ENCODE measurements at regions not wholly inside any gene's neighbourhood (a gene's known extent, or its start where the extent isn't known, plus 50 kb on each side); places are given as distances from the start of the nearest gene placed in this dataset.

DNA sequence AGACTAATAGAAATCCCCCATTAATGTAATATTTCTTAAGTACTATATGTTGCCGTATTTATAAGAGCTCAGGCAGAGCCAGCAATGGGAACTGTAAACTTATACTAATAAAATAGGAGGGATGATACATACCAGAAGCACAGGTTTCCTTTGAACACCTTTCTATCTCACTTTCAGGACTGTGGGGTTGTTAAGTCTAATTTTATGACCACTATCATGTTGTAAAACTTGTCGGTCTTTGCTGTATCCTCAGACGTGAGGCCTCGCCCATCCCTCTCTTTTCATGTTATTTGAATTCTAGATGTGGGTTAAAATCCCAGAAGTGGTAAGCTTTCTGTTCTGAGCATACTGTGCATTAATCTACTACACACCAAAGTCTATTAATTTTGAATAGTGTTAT lies 1083.5 kb upstream of the TENM4 start:
- no peak for DNase-seq (ENCODE audit: low spot score in 2 of 2)
- no peaks in the 10 kb centered on the region; the same call in 1 of the 2 replicates for H3K27me3 ChIP-seq (ENCODE audit: low read depth)
- H3K36me3 ChIP-seq (replicated peaks): no peaks in the 10 kb centered on the region

DNA sequence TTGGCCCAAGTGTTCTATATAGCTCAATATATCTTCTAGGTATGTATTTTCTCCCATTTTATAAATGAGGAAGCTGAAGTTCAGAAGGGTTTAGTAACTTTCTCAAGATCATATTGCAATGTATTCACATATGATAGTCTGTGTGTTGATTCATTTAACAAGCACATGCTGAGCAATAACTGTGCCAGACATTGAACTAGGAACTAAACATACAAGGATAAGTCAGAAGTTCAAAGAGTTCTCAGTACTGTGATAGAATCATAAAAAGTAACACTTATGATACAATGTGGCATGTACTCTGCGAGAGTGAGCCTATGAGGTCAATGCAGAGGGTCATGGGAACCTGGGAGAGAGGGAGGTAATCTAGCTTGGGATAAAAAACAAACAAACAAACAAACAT lies 1082.2 kb upstream of the TENM4 start:
- no peaks in the 10 kb centered on the region for H3K4me1 ChIP-seq
- H3K9me3 ChIP-seq: no peaks in the 10 kb centered on the region
- in situ Hi-C loops (cut with MboI; ENCODE audit: low sequenced_read_pairs): no loop called here
- H3K4me3 ChIP-seq: no peak overlapping the region
- no peaks in the 10 kb centered on the region; the same call in 1 of the 2 replicates for H3K27me3 ChIP-seq (ENCODE audit: low read depth)
- no peak for DNase-seq (ENCODE audit: low spot score in 2 of 2)
- H3K36me3 ChIP-seq (replicated peaks): no peaks in the 10 kb centered on the region

More for the DNA sequence above, 1083.5 kb upstream of the TENM4 start:
- in situ Hi-C loops (cut with MboI; ENCODE audit: low sequenced_read_pairs): no loop called here
- Histone ChIP-seq H3K9me3 (no peaks in the 10 kb centered on the region), H3K4me3 (no peak overlapping the region), H3K4me1 (no peaks in the 10 kb centered on the region)

DNA sequence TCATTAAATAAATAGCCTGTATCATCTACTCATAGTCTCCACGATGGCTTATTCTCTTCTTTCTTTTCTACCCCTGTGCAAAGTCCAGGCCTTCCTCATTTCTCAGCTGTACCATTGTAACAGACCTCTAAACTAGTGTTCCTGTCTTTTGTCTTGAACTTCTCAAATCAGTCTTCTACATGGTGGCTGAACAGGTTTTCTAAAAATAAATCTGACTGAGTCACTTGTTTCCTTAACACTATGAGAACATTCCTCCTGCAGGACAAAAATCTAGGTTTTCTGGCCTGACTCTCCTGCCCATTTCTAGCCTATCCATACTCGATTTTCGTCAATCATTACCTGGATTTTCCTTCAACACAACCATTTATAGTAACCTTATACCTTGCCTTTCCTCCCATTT lies 1080.8 kb upstream of the TENM4 start:
- Histone ChIP-seq H3K36me3 (replicated peaks) (no peaks in the 10 kb centered on the region), H3K4me1 (no peaks in the 10 kb centered on the region), H3K4me3 (no peak overlapping the region), H3K27me3 (ENCODE audit: low read depth) (no peaks in the 10 kb centered on the region; the same call in 1 of the 2 replicates), H3K9me3 (no peaks in the 10 kb centered on the region)
- in situ Hi-C loops (cut with MboI; ENCODE audit: low sequenced_read_pairs): no loop called here
- no peak for DNase-seq (ENCODE audit: low spot score in 2 of 2)

DNA sequence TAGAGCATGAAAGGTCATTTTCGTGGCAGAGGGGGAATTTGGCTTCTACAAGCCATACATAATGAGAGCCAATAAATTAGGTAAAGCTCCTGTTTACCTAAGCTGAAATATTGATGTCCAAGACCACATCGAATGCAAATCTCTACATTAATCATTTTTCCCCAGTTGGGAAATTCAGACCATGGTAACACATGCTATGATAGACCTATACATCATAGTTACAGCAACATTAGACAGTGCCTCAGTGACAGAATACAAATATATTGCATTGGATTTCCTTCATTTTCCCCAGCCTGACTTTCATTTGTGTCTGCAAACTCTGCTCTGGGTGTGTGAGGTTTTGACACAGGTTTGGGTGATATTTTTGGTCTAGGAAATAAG lies 1079.7 kb upstream of the TENM4 start:
- Histone ChIP-seq H3K9me3 (no peaks in the 10 kb centered on the region), H3K4me3 (no peak overlapping the region), H3K36me3 (replicated peaks) (no peaks in the 10 kb centered on the region), H3K4me1 (no peaks in the 10 kb centered on the region), H3K27me3 (ENCODE audit: low read depth) (no peaks in the 10 kb centered on the region; the same call in 1 of the 2 replicates)
- in situ Hi-C loops (cut with MboI; ENCODE audit: low sequenced_read_pairs): no loop called here
- no peak for DNase-seq (ENCODE audit: low spot score in 2 of 2)

DNA sequence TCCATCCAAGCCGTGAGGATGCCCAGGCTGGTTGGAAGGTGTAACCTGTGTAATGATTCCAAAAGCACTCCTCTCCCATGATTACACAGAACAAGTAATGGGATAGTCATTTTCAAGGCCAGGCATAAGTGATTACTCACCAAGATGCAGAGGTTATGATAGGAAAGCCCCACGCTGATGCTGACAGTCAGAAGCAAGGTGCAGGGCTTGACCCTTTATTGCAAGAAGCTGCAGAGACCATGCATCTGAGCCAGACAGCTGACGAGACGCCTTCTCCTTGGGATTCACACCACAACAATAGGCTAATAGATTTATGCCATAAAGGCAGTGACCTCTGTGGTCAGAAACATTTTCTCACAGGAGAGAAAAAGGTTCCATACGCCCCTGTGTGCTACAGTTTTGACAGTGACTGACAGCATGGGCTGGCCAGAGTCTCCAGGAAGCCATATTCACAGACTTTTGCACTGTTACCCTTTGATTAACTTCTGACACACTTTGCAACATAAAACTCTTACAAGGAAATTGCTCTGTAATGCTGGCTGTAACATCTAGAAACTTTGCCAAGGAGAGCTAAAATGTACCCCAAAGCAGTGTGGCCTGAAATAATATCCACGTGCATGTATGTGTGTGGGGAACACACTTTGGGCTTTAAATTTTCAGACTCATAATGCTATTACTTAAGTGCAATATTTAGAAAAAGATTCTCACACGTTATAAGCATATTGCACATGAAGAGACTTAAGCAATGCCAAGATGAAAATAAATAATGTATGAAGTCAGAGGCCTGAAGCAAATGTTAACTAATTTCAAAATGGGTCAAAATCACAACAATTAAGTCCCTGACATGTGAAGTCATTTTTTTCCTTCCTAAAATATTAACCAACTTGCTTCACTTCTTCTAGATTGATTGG lies 1079.0 kb upstream of the TENM4 start:
- no peak overlapping the region for H3K4me3 ChIP-seq
- no peaks in the 10 kb centered on the region for H3K9me3 ChIP-seq
- no peaks in the 10 kb centered on the region for H3K36me3 ChIP-seq (replicated peaks)
- in situ Hi-C loops (cut with MboI; ENCODE audit: low sequenced_read_pairs): no loop called here
- H3K4me1 ChIP-seq: no peaks in the 10 kb centered on the region
- no peaks in the 10 kb centered on the region; the same call in 1 of the 2 replicates for H3K27me3 ChIP-seq (ENCODE audit: low read depth)
- no peak for DNase-seq (ENCODE audit: low spot score in 2 of 2)

DNA sequence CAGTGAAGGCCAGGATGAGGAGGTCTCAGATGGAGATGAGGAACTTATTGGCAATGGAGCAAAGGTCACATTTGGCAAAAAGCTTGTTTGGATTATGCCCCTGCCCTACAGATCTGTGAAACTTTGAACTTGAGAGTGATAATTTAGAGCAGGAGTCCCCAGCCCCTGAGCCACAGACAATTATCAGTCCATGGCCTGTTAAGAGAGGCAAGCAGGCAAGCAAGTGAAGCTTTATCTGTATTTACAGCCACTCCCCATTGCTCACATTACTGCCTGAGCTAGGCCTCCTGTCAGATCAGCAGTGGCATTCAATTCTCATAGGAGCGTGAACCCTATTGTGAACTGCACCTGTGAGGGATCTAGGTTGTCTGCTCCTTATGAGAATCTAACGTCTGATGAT lies 1076.9 kb upstream of the TENM4 start:
- Histone ChIP-seq H3K4me1 (no peaks in the 10 kb centered on the region), H3K9me3 (no peaks in the 10 kb centered on the region), H3K27me3 (ENCODE audit: low read depth) (no peaks in the 10 kb centered on the region)

DNA sequence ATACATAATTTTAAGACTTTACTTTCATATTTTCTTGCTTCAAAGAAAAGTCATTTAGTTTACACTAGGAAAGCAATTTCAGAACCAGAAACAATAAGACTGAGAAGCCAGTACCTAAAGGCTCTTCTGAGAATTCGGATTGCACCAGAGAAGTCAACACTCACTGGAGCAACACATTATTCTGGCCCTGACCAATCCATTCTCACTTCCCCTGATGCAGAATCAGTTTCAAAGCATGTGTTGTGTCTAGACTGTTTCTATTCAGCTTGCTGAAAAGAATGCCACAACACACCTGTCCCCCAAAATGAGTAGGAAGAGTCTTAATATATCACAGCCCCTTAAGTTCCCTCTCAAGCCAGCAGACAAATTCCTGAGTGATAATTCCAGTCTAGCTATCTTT lies 1074.3 kb upstream of the TENM4 start:
- no peaks in the 10 kb centered on the region for H3K27me3 ChIP-seq (ENCODE audit: low read depth)
- in situ Hi-C loops (cut with MboI; ENCODE audit: low sequenced_read_pairs): no loop called here

More for the DNA sequence above, 1076.9 kb upstream of the TENM4 start:
- H3K4me3 ChIP-seq: no peak overlapping the region
- in situ Hi-C loops (cut with MboI; ENCODE audit: low sequenced_read_pairs): no loop called here
- no peak for DNase-seq (ENCODE audit: low spot score in 2 of 2)
- H3K36me3 ChIP-seq (replicated peaks): no peaks in the 10 kb centered on the region

DNA sequence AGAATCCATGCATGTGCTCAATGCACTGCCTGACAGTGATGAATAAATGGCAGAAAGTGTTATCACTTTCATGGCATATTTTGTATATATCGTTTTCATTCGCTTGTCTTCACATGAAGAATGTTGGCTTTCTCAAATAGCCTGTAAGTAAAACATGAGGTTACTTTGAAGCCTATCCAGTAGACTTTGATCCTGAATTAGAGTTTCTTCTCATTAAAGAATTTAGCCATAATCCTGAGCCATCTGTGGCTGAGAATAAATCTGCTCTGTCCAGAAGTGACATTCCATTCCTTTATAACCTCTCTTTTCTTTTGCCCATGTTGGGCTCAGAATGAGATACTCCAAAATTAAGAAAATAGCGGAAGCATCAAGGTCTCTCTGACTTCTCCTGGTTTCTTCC lies 1071.7 kb upstream of the TENM4 start:
- Histone ChIP-seq H3K4me3 (no peak overlapping the region), H3K36me3 (replicated peaks) (no peaks in the 10 kb centered on the region), H3K4me1 (no peaks in the 10 kb centered on the region), H3K9me3 (no peaks in the 10 kb centered on the region), H3K27me3 (ENCODE audit: low read depth) (no peaks in the 10 kb centered on the region)
- no peak for DNase-seq (ENCODE audit: low spot score in 2 of 2)
- in situ Hi-C loops (cut with MboI; ENCODE audit: low sequenced_read_pairs): no loop called here

More for the DNA sequence above, 1074.3 kb upstream of the TENM4 start:
- Histone ChIP-seq H3K36me3 (replicated peaks) (no peaks in the 10 kb centered on the region), H3K4me1 (no peaks in the 10 kb centered on the region), H3K4me3 (no peak overlapping the region), H3K9me3 (no peaks in the 10 kb centered on the region)
- no peak for DNase-seq (ENCODE audit: low spot score in 2 of 2)

DNA sequence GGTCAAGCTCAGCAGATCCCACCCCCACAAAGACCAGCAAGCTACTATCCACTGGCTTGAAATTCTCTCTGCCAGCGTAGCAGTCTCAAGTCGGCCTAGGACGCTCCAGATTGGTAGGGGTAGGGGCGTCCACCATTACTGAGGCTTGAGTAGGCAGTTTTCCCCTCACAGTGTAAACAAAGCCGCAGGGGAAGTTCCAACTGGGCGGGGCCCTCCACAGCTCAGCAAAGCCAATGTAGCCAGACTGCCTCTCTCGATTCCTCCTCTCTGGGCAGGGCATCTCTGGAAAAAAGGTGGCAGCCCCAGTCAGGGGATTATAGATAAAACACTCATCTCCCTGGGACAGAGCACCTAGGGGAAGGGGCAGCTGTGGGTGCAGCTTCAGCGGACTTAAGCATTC lies 1064.9 kb upstream of the TENM4 start:
- no peaks in the 10 kb centered on the region for H3K4me1 ChIP-seq
- no peaks in the 10 kb centered on the region for H3K36me3 ChIP-seq (replicated peaks)
- DNase-seq (ENCODE audit: low spot score in 2 of 2): no peak
- H3K9me3 ChIP-seq: no peaks in the 10 kb centered on the region
- no peaks in the 10 kb centered on the region for H3K27me3 ChIP-seq (ENCODE audit: low read depth)
- in situ Hi-C loops (cut with MboI; ENCODE audit: low sequenced_read_pairs): no loop called here
- H3K4me3 ChIP-seq: no peak overlapping the region

DNA sequence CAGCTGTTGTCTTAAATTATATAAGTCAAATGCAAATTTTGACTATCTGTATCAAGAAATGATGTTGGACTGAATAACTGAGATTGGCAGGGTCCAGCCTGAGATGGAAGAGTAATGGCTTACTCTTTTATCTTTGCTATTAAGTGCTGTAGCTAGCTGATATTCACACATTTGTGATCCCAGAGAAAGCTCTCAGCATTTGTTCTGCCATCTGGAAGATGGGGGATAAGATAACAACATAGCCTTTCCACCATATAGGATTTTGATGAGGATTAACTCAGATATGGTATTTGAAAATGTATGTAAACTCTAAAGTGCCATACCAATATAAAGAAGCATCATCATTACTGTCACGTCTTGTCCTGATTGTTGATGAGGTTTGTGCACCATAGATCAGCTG lies 1063.2 kb upstream of the TENM4 start:
- in situ Hi-C loops (cut with MboI; ENCODE audit: low sequenced_read_pairs): no loop called here

DNA sequence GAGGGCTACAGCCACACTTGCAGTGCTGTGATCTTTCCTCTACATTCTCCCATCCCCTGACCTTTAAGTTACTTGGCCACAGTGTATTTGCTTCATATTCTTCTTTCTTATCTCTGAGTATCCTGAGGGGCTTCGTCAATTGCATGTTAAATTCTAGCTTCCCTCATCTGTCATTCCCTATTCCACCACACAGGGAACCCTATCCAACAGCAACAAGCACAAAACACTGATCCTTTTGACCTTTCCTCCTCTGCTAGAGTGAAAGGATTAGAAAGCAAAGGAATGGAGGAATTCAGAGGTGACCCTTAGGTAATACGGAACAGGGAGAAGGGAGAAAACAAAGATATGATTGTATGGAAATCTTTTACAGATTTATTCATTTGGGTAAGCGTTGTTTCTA lies 1061.7 kb upstream of the TENM4 start:
- no peaks in the 10 kb centered on the region for H3K4me1 ChIP-seq
- in situ Hi-C loops (cut with MboI; ENCODE audit: low sequenced_read_pairs): no loop called here
- no peak for DNase-seq (ENCODE audit: low spot score in 2 of 2)
- no peak overlapping the region for H3K4me3 ChIP-seq
- no peaks in the 10 kb centered on the region for H3K36me3 ChIP-seq (replicated peaks)
- no peaks in the 10 kb centered on the region for H3K27me3 ChIP-seq (ENCODE audit: low read depth)
- H3K9me3 ChIP-seq: no peaks in the 10 kb centered on the region

More for the DNA sequence above, 1063.2 kb upstream of the TENM4 start:
- Histone ChIP-seq H3K27me3 (ENCODE audit: low read depth) (no peaks in the 10 kb centered on the region), H3K4me1 (no peaks in the 10 kb centered on the region), H3K36me3 (replicated peaks) (no peaks in the 10 kb centered on the region), H3K4me3 (no peak overlapping the region), H3K9me3 (no peaks in the 10 kb centered on the region)
- DNase-seq (ENCODE audit: low spot score in 2 of 2): no peak

DNA sequence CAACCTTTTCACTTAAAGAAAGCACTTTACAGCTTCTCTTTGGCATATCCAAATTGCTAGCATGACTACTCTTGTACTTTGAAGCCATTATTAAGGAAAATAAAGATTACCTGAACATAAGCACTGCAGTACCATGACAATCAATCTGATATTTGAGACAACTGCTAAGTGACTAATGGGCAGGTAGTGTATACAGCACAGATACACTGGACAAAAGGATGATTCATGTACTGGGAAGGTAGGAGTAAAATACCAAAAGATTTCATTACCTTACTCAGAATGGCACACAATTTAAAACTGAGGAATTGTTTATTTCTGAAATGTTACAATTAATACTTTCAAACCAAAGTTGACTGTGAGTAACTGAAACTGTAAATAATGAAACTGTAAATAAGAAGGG lies 1054.3 kb upstream of the TENM4 start:
- Histone ChIP-seq H3K4me3 (no peak overlapping the region), H3K27me3 (ENCODE audit: low read depth) (no peaks in the 10 kb centered on the region), H3K36me3 (replicated peaks) (no peaks in the 10 kb centered on the region), H3K9me3 (no peaks in the 10 kb centered on the region), H3K4me1 (no peaks in the 10 kb centered on the region)
- in situ Hi-C loops (cut with MboI; ENCODE audit: low sequenced_read_pairs): no loop called here
- no peak for DNase-seq (ENCODE audit: low spot score in 2 of 2)

DNA sequence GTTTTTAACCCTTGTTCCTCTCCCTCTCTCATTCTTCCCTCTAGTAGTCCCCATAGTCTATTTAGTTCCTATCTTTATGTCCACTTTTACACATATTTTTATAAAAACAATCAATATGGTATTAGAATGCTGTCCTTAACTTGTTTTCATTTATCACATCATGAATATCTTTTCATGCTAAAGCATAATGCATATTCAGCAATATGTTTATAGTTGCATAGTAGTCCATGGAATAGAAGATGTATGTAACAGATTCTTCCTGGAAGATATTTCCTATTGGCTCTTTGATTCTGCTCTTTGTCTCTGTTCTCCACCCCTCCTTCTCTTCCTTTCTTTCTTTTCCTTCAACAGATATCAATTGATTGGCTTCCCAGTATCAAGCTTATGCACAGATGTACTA lies 1047.1 kb upstream of the TENM4 start:
- Histone ChIP-seq H3K36me3 (replicated peaks) (no peaks in the 10 kb centered on the region), H3K9me3 (no peaks in the 10 kb centered on the region), H3K4me3 (no peak overlapping the region), H3K4me1 (no peaks in the 10 kb centered on the region), H3K27me3 (ENCODE audit: low read depth) (no peaks in the 10 kb centered on the region)
- in situ Hi-C loops (cut with MboI; ENCODE audit: low sequenced_read_pairs): no loop called here
- no peak for DNase-seq (ENCODE audit: low spot score in 2 of 2)

DNA sequence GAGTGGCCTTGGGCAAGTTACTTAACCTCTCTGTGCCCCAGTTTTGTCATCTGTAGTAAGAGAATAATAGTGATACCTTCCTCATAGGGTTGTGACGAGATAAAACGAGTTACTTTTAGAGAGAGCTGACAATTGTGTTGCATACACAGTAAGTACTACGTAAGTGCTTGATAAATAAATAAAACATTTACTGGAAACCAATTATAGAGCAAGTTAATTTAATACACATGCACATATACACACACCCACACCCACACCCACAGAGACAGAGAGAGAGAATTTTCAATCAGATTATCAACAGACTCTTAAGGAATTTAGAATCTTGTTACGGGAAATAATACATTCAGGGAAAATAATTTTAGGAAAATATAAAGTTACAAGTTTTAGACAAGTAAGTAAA lies 1045.8 kb upstream of the TENM4 start:
- Histone ChIP-seq H3K4me1 (no peaks in the 10 kb centered on the region), H3K27me3 (ENCODE audit: low read depth) (no peaks in the 10 kb centered on the region), H3K4me3 (no peak overlapping the region), H3K9me3 (no peaks in the 10 kb centered on the region), H3K36me3 (replicated peaks) (no peaks in the 10 kb centered on the region)
- no peak for DNase-seq (ENCODE audit: low spot score in 2 of 2)
- in situ Hi-C loops (cut with MboI; ENCODE audit: low sequenced_read_pairs): no loop called here

Measured in HAP-1 (cell line).